SK-MEL-5 (cell line): ENCODE measurements at regions not wholly inside any gene's neighbourhood (a gene's known extent, or its start where the extent isn't known, plus 50 kb on each side); places are given as distances from the start of the nearest gene placed in this dataset.
"Not testable (repeated sequence)": the region's sequence is repeated elsewhere in the genome, so short reads cannot be mapped to it uniquely, and the experiment has no call there.

Experiments used
- DNase-seq: peaks from one replicate; pipeline ENCODE4 v3.0.0-alpha.2; 2016; ENCODE audit warnings: low read depth, low spot score
- in situ Hi-C: cut with HindIII; loops from 2 replicates; pipeline ENCODE4 v1.10.0; 2016; ENCODE audit warnings: low sequenced_read_pairs, high pct_unique_total_duplicates, low pct_unique_long_range_greater_than_20kb

DNA sequence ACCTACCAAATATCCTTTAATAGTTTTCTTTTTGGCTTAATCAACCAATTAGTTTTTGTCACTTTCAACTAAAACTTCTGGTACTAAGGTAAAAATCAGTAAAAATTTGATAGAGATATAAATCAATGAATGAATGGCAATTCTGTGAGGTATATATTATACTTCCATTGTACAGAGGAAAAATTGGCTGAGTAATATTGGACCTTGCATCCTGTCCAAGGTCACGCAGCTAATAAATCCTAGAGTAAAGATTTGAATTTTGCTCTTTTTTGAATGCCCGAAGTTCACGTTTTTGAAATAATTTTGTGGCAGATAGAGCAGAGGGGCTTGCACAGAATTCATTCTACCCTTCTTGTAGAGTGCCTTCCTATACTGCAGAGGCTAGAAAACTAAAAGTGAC, 81.1 kb upstream of the ZNF280D start:
- in situ Hi-C loops, result no loop called here

DNA sequence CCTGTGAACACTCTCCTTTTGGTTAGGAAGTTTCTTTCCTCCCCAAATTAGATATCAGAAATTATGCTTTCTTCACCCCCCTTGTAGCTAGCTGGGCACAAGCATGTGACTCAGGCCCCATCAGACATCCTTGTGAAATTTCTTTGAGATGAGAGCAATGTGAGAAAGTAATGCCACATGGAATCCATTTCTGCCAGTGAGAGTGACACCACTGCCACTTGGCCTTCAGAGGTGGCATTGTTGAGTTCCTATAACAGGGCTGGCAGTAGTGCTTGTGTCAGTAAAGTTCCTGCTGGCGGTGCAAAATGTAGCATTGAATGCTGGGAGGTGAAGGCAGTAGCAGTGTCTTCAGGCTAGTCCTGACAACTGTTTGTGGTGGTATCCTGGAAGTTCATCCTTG, 80.7 kb upstream of the ZNF280D start:
- in situ Hi-C loops, result no loop called here
- no peak for DNase-seq

More for the DNA sequence above, 81.1 kb upstream of the ZNF280D start:
- DNase-seq, result no peak

DNA sequence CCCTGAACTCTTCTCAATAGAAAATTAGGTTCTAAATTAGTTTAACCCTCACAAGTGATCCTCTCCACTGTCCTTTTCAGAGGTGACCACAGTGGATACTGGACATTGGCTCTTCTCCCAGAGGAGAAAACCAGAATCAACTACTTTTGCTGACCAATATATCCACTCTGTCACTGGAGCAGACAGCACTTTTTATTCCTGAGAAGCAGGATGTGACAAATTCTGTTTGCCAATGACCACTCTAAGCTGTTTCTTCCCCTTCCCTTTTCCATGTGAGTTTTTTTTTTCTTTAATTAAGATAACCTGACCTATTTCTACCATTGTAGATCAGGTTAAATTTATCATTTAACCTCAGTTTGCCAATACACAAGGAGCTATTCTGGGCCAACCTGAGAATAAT, 79.7 kb upstream of the ZNF280D start:
- in situ Hi-C loops, result no loop called here
- DNase-seq, result no peak

DNA sequence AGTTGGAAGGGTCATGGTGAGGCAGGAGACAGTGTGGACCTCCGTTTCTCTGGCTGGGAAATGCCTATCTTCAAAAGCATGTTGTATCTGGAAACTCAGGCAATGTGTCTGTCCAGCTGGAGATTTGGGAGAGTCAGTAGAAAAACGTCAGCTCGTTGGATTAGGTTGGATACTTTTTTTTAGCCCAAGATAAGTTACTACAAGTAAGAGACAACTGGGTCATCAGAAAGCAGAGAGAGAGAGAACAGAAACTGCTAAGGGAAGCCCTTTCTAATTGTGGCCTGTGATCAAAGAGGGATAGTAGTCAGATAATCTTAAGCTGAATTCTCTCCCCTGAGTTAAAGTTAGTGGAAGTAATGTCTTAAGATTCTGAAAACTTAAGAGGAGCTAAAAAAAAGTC, 78.9 kb upstream of the ZNF280D start:
- in situ Hi-C loops, result no loop called here
- DNase-seq, result no peak

DNA sequence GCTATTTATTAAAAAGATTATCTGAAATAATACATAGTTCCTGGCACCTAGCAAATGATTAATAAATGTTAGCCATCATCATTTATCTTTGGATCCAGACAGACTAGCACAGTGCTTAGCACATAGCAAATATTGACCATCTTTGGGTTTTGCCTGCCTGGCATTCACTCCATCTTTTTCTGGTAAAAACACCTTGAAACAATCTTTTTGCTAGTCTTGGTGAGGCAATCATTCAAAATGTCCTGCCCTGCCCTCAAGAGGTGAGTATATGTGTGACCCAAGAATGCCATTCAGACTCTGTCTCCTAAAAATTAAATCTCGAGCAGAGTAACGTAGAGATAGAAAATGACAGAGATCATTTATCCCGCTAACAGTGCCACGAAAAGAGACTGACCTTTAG, 78.3 kb upstream of the ZNF280D start:
- DNase-seq, result no peak
- in situ Hi-C loops, result no loop called here

DNA sequence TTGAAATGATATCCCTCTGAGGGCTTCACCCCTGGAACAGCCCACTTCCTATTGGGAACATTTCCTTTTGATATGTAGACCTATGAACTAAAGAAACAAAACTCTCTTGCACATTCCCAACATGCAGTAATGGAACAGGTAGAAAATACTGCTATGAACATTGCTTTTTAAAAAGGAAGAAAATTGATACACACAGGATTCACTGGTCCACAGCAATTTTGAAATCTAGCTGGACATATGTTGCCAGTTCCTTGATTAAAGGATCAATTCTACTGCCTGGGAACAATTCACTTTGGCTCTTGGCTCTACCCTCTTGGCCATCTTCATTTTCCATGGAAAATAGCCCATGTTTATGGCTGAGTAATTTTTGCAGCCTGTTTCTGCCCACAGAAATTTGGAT, 74.9 kb upstream of the ZNF280D start:
- in situ Hi-C loops, result no loop called here
- no peak for DNase-seq

DNA sequence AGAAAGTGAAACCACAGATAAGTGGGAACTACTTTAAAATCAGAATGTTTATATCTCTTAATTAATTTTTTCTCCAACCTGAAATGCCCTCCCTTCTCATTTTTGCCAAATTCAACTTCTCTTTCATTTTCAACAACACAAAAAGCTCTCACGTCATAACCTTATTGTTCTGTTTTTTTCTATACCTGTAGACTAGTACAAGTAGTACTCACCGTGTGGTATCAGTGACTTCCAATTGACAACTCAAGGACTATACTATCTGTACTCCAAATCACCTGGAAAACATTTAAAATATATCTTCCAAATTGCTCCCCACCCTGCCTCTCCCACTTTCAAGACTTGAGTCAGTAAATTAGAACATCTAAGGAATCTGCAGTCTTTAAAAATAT, 72.8 kb upstream of the ZNF280D start:
- in situ Hi-C loops, result no loop called here
- DNase-seq, result no peak

DNA sequence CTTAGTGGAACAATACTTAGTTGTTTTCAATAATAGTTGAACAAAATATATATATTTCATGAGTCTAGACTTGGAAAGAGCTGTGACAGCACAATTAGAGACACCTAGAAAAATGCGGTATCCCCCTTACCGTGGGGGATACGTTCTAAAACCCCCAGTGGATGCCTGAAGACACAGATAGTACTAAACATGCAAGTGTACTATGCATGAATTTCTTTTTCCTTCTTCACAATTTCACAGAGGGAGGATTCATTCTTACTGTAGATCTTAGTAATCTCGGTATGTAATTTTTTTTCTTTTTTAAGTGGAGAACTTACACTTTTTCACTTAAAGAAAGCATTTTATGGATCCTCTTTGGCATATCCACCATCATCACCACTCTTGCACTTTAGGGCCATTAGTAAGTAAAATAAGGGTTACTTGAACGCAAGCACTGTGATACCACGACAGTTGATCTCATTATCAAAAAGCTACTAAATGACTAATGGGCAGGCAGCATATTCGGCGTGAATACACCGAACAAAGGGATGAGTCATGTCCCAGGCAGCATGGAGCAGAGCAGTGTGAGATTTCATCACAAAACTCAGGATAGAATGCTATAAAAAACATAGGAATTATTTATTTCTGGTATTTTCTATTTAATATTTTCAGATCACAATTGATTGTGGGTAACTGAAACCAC, 72.3 kb upstream of the ZNF280D start:
- DNase-seq, result peak; percentile 59
- in situ Hi-C loops, result no loop called here

DNA sequence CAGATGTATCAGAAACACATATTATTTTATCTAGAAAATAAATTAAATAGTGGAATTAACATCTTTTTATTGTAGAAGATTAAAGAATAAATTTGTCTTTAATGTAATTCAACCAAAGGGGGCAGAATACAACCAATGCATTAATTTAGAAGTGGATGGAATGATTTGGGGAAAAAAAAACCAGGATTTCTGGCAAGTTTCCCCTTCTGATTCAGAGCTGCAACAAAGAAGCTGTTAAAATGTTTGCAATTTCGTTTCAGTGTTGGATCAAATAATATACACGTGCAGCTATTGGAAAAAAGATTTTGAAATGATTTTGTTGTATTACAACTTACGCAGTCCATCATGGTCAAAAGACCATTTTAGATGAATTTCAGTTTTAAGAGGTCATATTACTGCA, 71.6 kb upstream of the ZNF280D start:
- in situ Hi-C loops, result no loop called here

DNA sequence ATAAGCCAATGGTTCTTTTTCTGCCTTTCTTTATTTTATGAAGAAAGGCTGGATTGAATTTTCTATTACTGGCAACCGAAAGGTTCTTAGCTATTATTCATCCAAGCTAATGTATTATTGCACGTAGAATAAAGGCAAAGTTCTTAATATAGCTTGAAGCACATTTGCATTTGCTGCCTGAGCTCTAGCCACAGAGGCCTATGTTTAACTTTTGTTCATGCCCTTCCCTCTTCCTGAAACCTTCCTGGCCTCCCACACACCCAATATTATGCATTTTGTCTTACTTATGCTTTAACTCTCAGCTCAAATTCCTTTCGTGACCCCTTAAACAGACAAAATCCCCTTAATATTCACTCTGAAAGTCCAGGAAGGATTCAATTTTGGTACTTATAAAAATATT, 71.0 kb upstream of the ZNF280D start:
- in situ Hi-C loops, result no loop called here

More for the DNA sequence above, 71.6 kb upstream of the ZNF280D start:
- DNase-seq, result no peak

DNA sequence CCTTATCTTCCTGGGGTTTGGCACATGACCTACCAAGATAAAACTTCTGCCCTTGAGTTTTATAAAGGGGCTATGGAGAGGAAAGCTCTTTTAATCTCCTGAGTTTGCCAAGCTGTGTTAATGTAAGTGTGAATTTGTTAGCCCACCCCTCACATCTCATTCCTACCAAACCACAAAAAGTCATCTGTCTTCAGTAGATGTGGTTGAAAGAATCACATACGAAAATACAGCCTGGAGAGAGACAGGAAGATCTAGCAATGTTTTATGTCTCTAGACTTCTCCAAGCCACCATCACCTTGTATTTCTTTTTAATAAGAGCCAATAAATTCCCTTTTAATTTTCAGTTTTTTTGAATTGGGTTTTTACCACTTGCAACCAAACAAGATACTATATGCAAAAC, 68.9 kb upstream of the ZNF280D start:
- DNase-seq, result no peak
- in situ Hi-C loops, result no loop called here

More for the DNA sequence above, 71.0 kb upstream of the ZNF280D start:
- DNase-seq, result no peak

DNA sequence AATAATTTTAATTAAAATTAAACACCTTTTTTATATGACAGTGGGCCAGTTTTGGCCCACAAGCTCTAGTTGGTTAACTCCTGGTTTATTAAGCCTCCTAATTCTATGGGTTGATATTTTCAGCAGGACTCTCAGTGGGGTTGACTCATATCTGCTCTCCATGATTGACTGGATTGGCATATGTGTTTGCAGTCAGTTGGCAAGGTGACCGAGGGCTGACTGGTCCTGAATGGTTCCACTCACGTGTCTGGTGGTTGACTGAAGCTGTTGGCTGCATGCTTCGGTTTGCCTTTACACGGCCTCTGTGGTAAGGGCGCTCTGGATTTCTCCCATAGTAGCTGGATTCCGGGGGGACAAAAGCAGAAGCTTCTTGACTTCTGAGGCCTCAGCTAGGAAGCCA, 65.3 kb upstream of the ZNF280D start:
- in situ Hi-C loops, result no loop called here
- no peak for DNase-seq

DNA sequence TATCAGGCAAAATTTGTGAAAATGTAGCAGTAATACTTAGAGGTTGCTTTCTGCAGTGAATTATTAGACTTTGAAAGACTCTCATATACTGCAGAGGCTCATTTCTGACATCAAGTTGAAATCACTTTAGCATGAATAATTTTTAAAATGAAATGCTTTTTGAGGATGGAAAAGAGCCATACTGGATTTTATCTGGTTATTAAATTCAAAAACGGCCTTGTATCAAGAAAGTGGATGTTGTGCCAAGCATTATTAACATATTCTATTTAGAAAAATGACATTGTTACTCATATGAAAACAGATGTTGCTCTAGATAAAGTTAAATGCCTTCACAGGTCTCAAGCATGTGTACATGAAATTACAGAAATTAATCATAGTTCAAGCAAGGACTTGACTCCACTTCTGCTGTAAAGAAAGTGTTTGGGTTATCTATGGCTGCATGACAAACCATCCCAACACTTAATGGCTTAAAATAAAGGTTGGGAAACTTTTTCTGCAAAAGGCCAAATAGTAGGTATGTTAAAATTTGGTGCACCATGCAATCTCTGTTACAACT, 64.5 kb upstream of the ZNF280D start:
- in situ Hi-C loops, result no loop called here
- no peak for DNase-seq

DNA sequence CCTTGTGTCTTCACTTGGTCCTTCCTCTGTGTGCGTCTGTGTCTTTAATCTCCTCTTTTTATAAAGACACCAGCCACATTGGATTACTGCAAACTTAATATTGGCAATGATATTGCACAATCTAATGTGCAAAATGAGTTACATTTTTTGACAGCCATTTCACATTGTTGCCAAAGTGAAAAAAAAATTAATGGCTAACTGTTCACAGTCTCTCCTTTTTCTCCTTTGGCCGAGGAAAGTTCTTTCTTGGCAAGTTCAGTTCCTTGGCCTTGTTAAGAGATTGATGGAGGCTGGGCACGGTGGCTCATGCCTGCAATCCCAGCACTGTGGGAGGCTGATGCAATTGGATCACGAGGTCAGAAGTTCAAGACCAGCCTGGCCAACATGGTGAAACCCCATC, 62.2 kb upstream of the ZNF280D start:
- in situ Hi-C loops, result no loop called here
- DNase-seq, result no peak

DNA sequence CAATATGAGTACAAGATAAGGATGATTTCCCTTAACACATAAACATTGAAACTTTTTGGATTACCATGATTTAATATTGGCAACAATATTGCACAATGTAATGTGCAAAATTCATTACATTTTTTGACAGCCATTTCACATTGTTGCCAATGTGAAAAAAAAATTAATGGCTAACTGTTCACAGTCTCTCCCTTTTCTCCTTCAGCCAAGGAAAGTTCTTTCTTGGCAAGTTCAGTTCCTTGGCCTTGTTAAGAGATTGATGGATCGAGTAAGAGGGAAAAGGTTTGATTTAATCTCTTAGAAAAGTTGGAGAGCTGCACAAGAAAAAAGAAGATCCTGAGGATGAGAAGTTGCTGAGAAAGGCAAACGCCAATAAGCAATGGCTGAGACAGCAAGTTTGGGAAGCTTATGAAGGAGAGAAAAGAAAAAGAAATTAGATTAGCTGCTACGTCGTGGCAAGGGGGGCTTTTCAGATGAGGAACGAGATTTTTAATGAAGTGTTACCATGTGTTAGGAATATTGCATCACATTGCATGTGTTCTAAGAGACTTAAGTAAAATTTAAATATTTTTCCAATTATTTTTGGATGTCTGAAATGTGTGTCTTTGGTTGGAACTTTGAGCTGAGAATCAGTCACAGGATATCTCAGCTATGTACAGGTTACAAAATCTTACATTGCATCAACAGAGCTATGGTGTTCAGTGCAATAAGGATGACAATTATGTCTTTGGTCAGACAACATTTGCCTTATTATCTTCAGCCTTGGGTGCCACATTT, 61.4 kb upstream of the ZNF280D start:
- in situ Hi-C loops, result no loop called here
- DNase-seq, result no peak

DNA sequence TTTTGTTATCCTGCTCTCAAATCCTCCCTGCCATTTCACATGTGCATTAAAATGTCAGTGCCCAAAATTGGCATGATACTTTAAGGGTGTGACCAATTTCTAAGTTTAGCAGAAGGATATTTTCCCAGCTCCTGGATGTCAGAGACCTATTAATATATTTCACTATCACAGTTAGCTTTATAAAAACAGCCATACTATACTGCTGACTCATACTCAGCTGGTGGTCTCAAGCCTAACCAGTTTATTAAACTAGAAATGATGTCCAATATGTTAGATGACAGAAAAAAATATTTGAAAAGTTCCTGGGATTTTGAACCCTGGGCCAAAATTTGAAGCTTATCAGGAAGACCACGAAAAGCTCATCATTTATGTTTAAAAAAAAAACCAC, 60.9 kb upstream of the ZNF280D start:
- DNase-seq, result no peak

DNA sequence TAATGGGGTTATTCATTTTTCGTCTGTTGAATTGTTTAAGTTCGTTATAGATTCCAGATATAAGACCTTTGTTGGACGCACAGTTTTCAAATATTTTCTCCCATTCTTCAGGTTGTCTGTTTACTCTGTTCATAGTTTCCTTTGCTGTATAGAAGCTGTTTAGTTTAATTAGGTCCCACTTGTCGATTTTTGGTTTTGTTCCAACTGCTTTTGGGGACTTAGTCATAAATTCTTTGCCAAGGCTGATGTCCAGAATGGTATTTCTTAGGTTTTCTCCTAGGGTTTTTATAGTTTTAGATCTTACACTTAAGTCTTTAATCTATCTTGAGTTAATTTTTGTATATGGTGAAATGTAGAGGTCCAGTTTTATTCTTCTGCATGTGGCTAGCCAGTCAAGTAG, 58.9 kb upstream of the ZNF280D start:
- in situ Hi-C loops, result no loop called here
- DNase-seq, result no peak

More for the DNA sequence above, 60.9 kb upstream of the ZNF280D start:
- in situ Hi-C loops, result no loop called here

DNA sequence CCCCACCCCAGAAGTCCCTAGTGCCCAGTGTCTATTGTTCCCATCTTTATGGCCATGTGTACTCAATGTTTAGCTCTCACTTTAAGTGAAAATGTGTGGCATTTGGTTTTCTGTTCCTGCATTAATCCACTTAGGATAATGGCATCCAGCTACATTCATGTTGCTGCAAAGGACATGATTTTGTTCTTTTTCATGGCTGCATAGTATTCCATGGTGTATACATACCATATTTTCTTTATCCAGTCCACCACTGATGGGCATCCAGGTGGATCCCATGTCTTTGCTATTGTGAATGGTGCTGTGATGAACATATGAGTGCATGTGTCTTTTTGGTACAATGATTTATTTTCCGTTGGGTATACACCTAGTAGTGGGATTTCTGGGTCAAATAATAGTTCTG, 58.2 kb upstream of the ZNF280D start:
- DNase-seq, in situ Hi-C loops: not testable (repeated sequence)

DNA sequence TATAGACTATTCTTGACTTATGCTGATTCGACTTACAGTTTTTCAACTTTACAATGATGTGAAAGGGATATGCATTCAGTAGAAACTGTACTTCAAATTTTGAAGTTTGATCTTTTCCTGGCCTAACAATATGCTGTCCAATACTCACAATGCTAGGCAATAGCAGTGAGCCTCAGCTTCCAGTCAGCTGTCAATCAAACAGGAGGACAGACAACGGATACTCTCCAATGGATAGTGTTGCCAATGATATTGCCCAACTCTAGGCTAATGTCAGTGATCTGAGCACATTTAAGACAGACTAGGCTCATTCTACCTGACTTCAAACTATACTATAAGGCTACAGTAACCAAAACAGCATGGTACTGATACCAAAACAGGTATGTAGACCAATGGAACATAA, 55.0 kb upstream of the ZNF280D start:
- no peak for DNase-seq
- in situ Hi-C loops, result no loop called here
